ENCODE measurements at regions not wholly inside any gene's neighbourhood (a gene's known extent, or its start where the extent isn't known, plus 50 kb on each side); places are given as distances from the start of the nearest gene placed in this dataset.
A peak's percentile ranks its signal among the peaks of the same experiment; 100 is the strongest.

- peaks cover 3 to 9% (median 6%) of the 10 kb centered on the region in 4 donors for H3K4me1 ChIP-seq
- no peak for DNase-seq
- peaks cover 0 to 35% (median 20%) of the 10 kb centered on the region in 4 donors for H3K27me3 ChIP-seq
- H3K36me3 ChIP-seq, result no peaks in the 10 kb centered on the region
- 85 to 88% methylated on average over 6 to 9 of the region's 9 CpGs for WGBS, 2 donors
- TF ChIP-seq POLR2A (IDR thresholded peaks at IDR 0.05), result no peak
- no peak for TF ChIP-seq POLR2AphosphoS5 (IDR thresholded peaks at IDR 0.05)
- TF ChIP-seq EP300 (IDR thresholded peaks at IDR 0.05), result no peak
- TF ChIP-seq CTCF (IDR thresholded peaks at IDR 0.05), result no peak
- no peak overlapping the region for H3K27ac ChIP-seq
- H3K4me3 ChIP-seq, result no peak overlapping the region
- no peak for ATAC-seq (ENCODE audit: low FRiP score in 2 of 2)
- H3K9me3 ChIP-seq, result peaks cover 0 to 4% (median 0%) of the 10 kb centered on the region in 4 donors
Observed at GRCh38 chr7:1370738-1371137, 88.5 kb downstream of the MICALL2 start.

- ATAC-seq (ENCODE audit: low FRiP score in 2 of 2), result no peak
- Histone ChIP-seq H3K4me1 (peaks cover 3 to 9% (median 6%) of the 10 kb centered on the region in 4 donors), H3K36me3 (no peaks in the 10 kb centered on the region), H3K9me3 (no peaks in the 10 kb centered on the region), H3K27me3 (peaks cover 0 to 35% (median 20%) of the 10 kb centered on the region in 4 donors), H3K27ac (no peak overlapping the region), H3K4me3 (no peak overlapping the region)
- WGBS, 2 donors, result 79 to 81% methylated on average over 6 of the region's 6 CpGs
- TF ChIP-seq POLR2AphosphoS5 (IDR thresholded peaks at IDR 0.05) (no peak), POLR2A (IDR thresholded peaks at IDR 0.05) (no peak), EP300 (IDR thresholded peaks at IDR 0.05) (no peak), CTCF (IDR thresholded peaks at IDR 0.05) (no peak)
- DNase-seq, result no peak
Observed at GRCh38 chr7:1372063-1372462, 87.2 kb downstream of the MICALL2 start.

GRCh38 chr7:1372671-1373379, 86.4 kb downstream of the MICALL2 start:
- no peak for TF ChIP-seq EP300 (IDR thresholded peaks at IDR 0.05)
- TF ChIP-seq CTCF (IDR thresholded peaks at IDR 0.05), result no peak
- no peak for TF ChIP-seq POLR2AphosphoS5 (IDR thresholded peaks at IDR 0.05)
- TF ChIP-seq POLR2A (IDR thresholded peaks at IDR 0.05), result no peak
- DNase-seq, result no peak
- Histone ChIP-seq H3K4me1 (peaks cover 3 to 9% (median 6%) of the 10 kb centered on the region in 4 donors), H3K36me3 (no peaks in the 10 kb centered on the region), H3K4me3 (no peak overlapping the region), H3K27me3 (peaks cover 0 to 33% (median 20%) of the 10 kb centered on the region in 4 donors), H3K27ac (no peak overlapping the region), H3K9me3 (no peaks in the 10 kb centered on the region)
- no peak for ATAC-seq (ENCODE audit: low FRiP score in 2 of 2)
- 61 to 64% methylated on average over 23 of the region's 23 CpGs for WGBS, 2 donors

- Histone ChIP-seq H3K4me1 (no peaks in the 10 kb centered on the region), H3K4me3 (no peak overlapping the region), H3K27me3 (no peaks in the 10 kb centered on the region), H3K9me3 (no peaks in the 10 kb centered on the region), H3K36me3 (no peaks in the 10 kb centered on the region), H3K27ac (no peak overlapping the region)
- TF ChIP-seq POLR2A (IDR thresholded peaks at IDR 0.05) (no peak), CTCF (IDR thresholded peaks at IDR 0.05) (no peak), POLR2AphosphoS5 (IDR thresholded peaks at IDR 0.05) (no peak), EP300 (IDR thresholded peaks at IDR 0.05) (no peak)
- WGBS, 2 donors, result 71% methylated on average over 18 to 21 of the region's 21 CpGs
- ATAC-seq (ENCODE audit: low FRiP score in 2 of 2) (no peak), DNase-seq (peak in 1 of 2 donors; percentile 50)
Observed at GRCh38 chr7:1377111-1377909, 82.0 kb downstream of the MICALL2 start.
